BJ (cell line): ENCODE measurements at regions not wholly inside any gene's neighbourhood (a gene's known extent, or its start where the extent isn't known, plus 50 kb on each side); places are given as distances from the start of the nearest gene placed in this dataset.

Experiments
- CTCF ChIA-PET: fragments of 350-600 bp; formaldehyde crosslinking; extraction: SDS; loops from one replicate; lab custom pipeline; 2021; ENCODE audit warnings: antibody characterized with exemption, inconsistent platforms; lab: Yijun Ruan, JAX
- POLR2A ChIA-PET: fragments of 300-600 bp; sonication (Branson Sonifier 250); formaldehyde crosslinking; extraction: SDS; loops from one replicate; lab custom pipeline; 2021; ENCODE audit warnings: antibody characterized with exemption; lab: Charles Lee
- DNase-seq: peaks from one replicate; pipeline ENCODE4 v3.0.0-alpha.2; 2011; ENCODE audit warnings: low read depth
- H3K27me3 ChIP-seq: 2 replicates; pipeline ENCODE4 v1.6.0; 2011; ENCODE audit warnings: low read length; ENCODE audit not compliant: control insufficient read depth, insufficient read depth
- H3K36me3 ChIP-seq: 2 replicates; pipeline ENCODE4 v1.5.1; 2011; ENCODE audit warnings: low read length; ENCODE audit not compliant: control insufficient read depth, insufficient read depth
- H3K4me3 ChIP-seq: 2 replicates; pipeline ENCODE4 v1.5.1; 2011; ENCODE audit warnings: low read depth, mild to moderate bottlenecking, control low read depth, low read length
- CTCF ChIP-seq: IDR thresholded peaks from 2 replicates; pipeline ENCODE4 v1.5.1; 2011; ENCODE audit warnings: low read depth, mild to moderate bottlenecking, control low read depth, inconsistent platforms, low read length, moderate library complexity; ENCODE audit not compliant: insufficient read depth

GRCh38 chr3:75048650-75049049 is 434.2 kb upstream of the CNTN3 start:
- no peaks in the 10 kb centered on the region for H3K27me3 ChIP-seq
- no peaks in the 10 kb centered on the region for H3K36me3 ChIP-seq
- no peak for DNase-seq

GRCh38 chr3:75049533-75049932 is 435.1 kb upstream of the CNTN3 start:
- Histone ChIP-seq H3K4me3 (no peak overlapping the region), H3K27me3 (no peaks in the 10 kb centered on the region), H3K36me3 (no peaks in the 10 kb centered on the region)
- TF ChIP-seq CTCF: no peak
- no peak for DNase-seq
- POLR2A ChIA-PET: no interaction called here
- CTCF ChIA-PET: no interaction called here

More at GRCh38 chr3:75048650-75049049, 434.2 kb upstream of the CNTN3 start:
- ChIA-PET CTCF (no interaction called here), POLR2A (no interaction called here)
- H3K4me3 ChIP-seq: no peak overlapping the region
- no peak for TF ChIP-seq CTCF

GRCh38 chr3:75059120-75059519 is 444.7 kb upstream of the CNTN3 start:
- no peaks in the 10 kb centered on the region for H3K36me3 ChIP-seq
- H3K27me3 ChIP-seq: no peaks in the 10 kb centered on the region
- no peak overlapping the region for H3K4me3 ChIP-seq
- TF ChIP-seq CTCF: no peak
- ChIA-PET CTCF (no interaction called here), POLR2A (no interaction called here)
- DNase-seq: no peak

GRCh38 chr3:75061806-75062205 is 447.3 kb upstream of the CNTN3 start:
- ChIA-PET POLR2A (no interaction called here), CTCF (no interaction called here)
- no peak for TF ChIP-seq CTCF
- no peak overlapping the region for H3K4me3 ChIP-seq
- no peaks in the 10 kb centered on the region for H3K36me3 ChIP-seq
- no peak for DNase-seq
- no peaks in the 10 kb centered on the region for H3K27me3 ChIP-seq

- Histone ChIP-seq H3K27me3 (no peaks in the 10 kb centered on the region), H3K36me3 (no peaks in the 10 kb centered on the region), H3K4me3 (no peak overlapping the region)
- no peak for DNase-seq
- ChIA-PET POLR2A (no interaction called here), CTCF (no interaction called here)
- TF ChIP-seq CTCF: no peak
These were observed 460.7 kb upstream of the CNTN3 start for GRCh38 chr3:75075158-75075557.
